Large intestine (tissue), 3 donors: ENCODE measurements at regions not wholly inside any gene's neighbourhood (a gene's known extent, or its start where the extent isn't known, plus 50 kb on each side); places are given as distances from the start of the nearest gene placed in this dataset.
"Not testable (repeated sequence)": the region's sequence is repeated elsewhere in the genome, so short reads cannot be mapped to it uniquely, and the experiment has no call there.

Experiments
- DNase-seq, 2 donors: peaks; one replicate each; pipeline versions ENCODE4 v3.0.0 to v3.0.0-alpha.2; 2013
- H3K27ac ChIP-seq: one replicate; pipeline ENCODE4 v1.5.1; 2013; ENCODE audit warnings: low read length
- H3K27me3 ChIP-seq: 2 replicates; pipeline ENCODE4 v1.6.1; 2013; ENCODE audit warnings: low read length; ENCODE audit not compliant: control insufficient read depth, insufficient read depth
- H3K36me3 ChIP-seq: 2 replicates; pipeline ENCODE4 v1.6.1; 2013; ENCODE audit warnings: low read length; ENCODE audit not compliant: control insufficient read depth, insufficient read depth
- H3K4me1 ChIP-seq: one replicate; pipeline ENCODE4 v1.6.1; 2013; ENCODE audit warnings: low read length; ENCODE audit not compliant: control insufficient read depth, insufficient read depth
- H3K4me3 ChIP-seq: one replicate; pipeline ENCODE4 v1.5.1; 2013; ENCODE audit warnings: low read length
- H3K9me3 ChIP-seq: one replicate; pipeline ENCODE4 v1.6.1; 2013; ENCODE audit warnings: mild to moderate bottlenecking, low read depth, low read length, moderate library complexity; ENCODE audit not compliant: control insufficient read depth
- WGBS: methylation state at CpG from one replicate; pipeline ENCODE4 v1.1.5; 2013; ENCODE audit warnings: low lambda C conversion rate; ENCODE audit not compliant: insufficient coverage; 5-methylcytosine and 5-hydroxymethylcytosine counted together

DNA sequence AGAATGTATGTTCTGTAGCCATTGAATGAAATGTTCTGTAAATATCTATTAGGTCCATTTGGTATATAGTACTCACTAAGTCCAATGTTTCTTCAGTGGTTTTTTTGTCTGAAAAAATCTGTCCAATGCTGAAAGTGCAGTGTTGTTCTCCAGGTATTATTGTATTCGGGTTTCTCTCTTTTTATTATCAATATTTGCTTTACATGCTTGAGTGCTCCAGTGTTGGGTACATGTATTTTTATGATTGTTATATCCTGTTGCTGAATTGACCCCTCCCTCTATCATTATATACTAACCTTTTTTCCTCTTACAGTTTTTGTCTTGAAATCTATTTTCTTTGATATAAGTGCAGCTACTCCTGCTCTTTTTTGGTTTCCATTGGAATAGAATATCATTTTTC, 382.2 kb downstream of the CCER1 start:
- WGBS, result 56% methylated on average over 1 of the region's 1 CpG
- H3K4me1 ChIP-seq, result no peaks in the 10 kb centered on the region
- H3K4me3 ChIP-seq, result no peak overlapping the region

DNA sequence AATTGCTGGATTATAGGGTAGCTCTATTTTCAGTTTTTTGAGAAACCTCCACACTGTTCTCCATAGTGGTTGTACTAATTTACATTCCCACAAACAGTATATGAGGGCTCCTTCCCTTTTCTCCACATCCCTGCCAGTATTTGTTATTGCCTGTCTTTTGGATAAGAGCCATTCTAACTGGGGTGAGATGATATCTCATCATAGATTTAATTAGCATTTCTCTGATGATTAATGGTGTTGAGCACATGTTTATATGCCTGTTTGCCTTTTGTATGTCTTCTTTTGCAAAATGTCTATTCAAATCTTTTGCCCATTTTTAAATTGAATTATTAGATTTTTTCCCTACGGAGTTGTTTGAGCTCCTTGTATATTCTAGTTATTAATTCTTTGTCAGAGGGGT, 385.3 kb downstream of the CCER1 start:
- Histone ChIP-seq H3K27me3 (no peaks in the 10 kb centered on the region), H3K27ac (no peak overlapping the region), H3K4me3 (no peak overlapping the region), H3K9me3 (no peaks in the 10 kb centered on the region), H3K36me3 (no peaks in the 10 kb centered on the region), H3K4me1 (no peaks in the 10 kb centered on the region)
- DNase-seq, result no peak
- WGBS, result 88% methylated on average over 1 of the region's 1 CpG

More for the DNA sequence above, 382.2 kb downstream of the CCER1 start:
- H3K27me3 ChIP-seq, result no peaks in the 10 kb centered on the region
- no peak for DNase-seq
- no peaks in the 10 kb centered on the region for H3K36me3 ChIP-seq
- no peaks in the 10 kb centered on the region for H3K9me3 ChIP-seq
- no peak overlapping the region for H3K27ac ChIP-seq

- H3K4me1 ChIP-seq, result no peaks in the 10 kb centered on the region
- no peak for DNase-seq
- H3K27ac ChIP-seq, result no peak overlapping the region
- no peak overlapping the region for H3K4me3 ChIP-seq
- H3K27me3 ChIP-seq, result no peaks in the 10 kb centered on the region
- no peaks in the 10 kb centered on the region for H3K9me3 ChIP-seq
- H3K36me3 ChIP-seq, result no peaks in the 10 kb centered on the region
These were observed 392.3 kb downstream of the CCER1 start for GRCh38 chr12:90562671-90563070.

GRCh38 chr12:90548595-90548994, 406.4 kb downstream of the CCER1 start:
- Histone ChIP-seq H3K36me3 (no peaks in the 10 kb centered on the region), H3K27ac (no peak overlapping the region), H3K9me3 (no peaks in the 10 kb centered on the region), H3K27me3 (no peaks in the 10 kb centered on the region), H3K4me3 (no peak overlapping the region), H3K4me1 (no peaks in the 10 kb centered on the region)
- DNase-seq, result no peak
- no CpG with 5 or more reads among the region's 1 CpG for WGBS

DNA sequence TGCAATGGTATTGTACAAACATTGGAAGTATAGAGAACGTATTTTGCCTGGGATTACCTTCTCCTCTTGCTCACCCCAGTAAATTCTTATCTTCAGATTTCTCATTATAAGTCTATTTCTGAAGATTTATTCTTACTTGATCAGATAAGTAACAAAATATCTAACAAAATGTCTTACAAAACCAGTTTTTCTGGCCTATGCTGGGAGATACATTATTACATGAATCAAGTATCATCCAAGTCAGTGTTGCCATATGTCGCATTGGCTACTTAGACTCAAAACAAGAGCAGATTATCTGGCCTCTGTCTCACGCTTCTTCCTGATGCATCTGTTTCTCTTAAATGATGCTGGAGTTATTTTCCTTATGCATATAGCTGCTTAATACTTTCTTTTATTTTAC, 408.5 kb downstream of the CCER1 start:
- H3K9me3 ChIP-seq, result no peaks in the 10 kb centered on the region
- no peak overlapping the region for H3K4me3 ChIP-seq
- no peaks in the 10 kb centered on the region for H3K4me1 ChIP-seq
- H3K36me3 ChIP-seq, result no peaks in the 10 kb centered on the region
- no peaks in the 10 kb centered on the region for H3K27me3 ChIP-seq
- WGBS, result 85% methylated on average over 2 of the region's 3 CpGs
- no peak for DNase-seq
- H3K27ac ChIP-seq, result no peak overlapping the region

GRCh38 chr12:90543841-90544240, 411.1 kb downstream of the CCER1 start:
- 81% methylated on average over 3 of the region's 4 CpGs for WGBS

DNA sequence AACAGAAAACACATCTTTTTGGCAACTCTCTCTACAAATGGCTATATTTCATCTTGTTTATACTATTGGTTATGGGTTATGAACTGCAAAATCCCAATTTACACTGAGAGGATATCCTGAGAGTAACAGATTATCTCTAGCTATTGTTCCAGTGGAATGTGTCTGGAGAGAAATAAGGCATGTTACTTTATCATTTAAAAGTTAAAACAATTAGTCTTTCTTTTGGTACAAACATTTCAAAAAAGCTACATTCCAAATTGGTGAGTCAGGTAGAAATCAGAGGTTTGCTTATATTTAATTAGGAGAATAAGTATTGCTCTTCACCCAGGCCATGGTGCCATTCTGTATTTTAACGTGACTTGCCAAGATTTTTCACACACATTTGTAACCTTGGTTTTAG, 411.6 kb downstream of the CCER1 start:
- no peaks in the 10 kb centered on the region for H3K36me3 ChIP-seq
- H3K27ac ChIP-seq, result no peak overlapping the region
- 60% methylated on average over 1 of the region's 1 CpG for WGBS
- H3K27me3 ChIP-seq, result no peaks in the 10 kb centered on the region
- no peak overlapping the region for H3K4me3 ChIP-seq
- no peaks in the 10 kb centered on the region for H3K9me3 ChIP-seq
- no peaks in the 10 kb centered on the region for H3K4me1 ChIP-seq
- DNase-seq, result no peak

More at GRCh38 chr12:90543841-90544240, 411.1 kb downstream of the CCER1 start:
- no peaks in the 10 kb centered on the region for H3K4me1 ChIP-seq
- no peak overlapping the region for H3K4me3 ChIP-seq
- no peaks in the 10 kb centered on the region for H3K9me3 ChIP-seq
- H3K36me3 ChIP-seq, result no peaks in the 10 kb centered on the region
- H3K27ac ChIP-seq, result no peak overlapping the region
- DNase-seq, result no peak
- no peaks in the 10 kb centered on the region for H3K27me3 ChIP-seq

DNA sequence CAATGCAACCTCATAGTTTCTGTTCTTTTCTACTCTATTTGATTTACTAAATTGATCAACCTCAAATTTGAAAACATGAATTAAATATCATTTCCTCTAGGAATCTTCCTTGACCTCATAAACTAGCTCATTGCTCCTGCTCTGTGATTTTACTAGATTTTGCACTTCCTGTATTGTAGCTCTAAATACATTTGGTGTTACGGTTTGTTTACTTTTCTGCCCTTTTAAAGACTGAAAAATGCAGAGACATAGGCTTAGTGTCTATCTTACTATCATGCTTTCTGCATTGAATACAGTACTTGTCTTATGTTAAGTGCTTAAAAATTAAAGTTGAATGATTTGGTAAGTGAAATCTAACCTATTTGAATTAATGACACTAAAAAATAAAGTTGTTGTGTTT, 412.1 kb downstream of the CCER1 start:
- H3K27ac ChIP-seq, DNase-seq: not testable (repeated sequence)
- no CpG with 5 or more reads among the region's 1 CpG for WGBS

DNA sequence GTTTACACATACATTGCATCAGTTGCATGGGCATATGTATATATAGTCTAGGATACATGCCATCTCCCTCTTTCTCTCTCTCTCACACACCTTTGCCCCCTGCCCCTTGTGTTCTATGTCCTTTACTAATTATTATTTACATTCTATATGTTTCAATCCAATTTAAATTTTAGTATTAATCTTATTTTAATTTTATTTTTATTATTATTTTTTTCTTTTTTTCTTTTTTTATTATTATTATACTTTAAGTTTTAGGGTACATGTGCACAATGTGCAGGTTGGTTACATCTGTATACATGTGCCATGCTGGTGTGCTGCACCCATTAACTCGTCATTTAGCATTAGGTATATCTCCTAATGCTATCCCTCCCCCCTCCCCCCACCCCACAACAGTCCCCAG, 421.1 kb downstream of the CCER1 start:
- not testable (repeated sequence) for H3K4me1 ChIP-seq, H3K27me3 ChIP-seq, H3K36me3 ChIP-seq, H3K4me3 ChIP-seq, H3K27ac ChIP-seq, H3K9me3 ChIP-seq, DNase-seq
- no CpG with 5 or more reads among the region's 1 CpG for WGBS

More for the DNA sequence above, 412.1 kb downstream of the CCER1 start:
- H3K4me3 ChIP-seq, H3K36me3 ChIP-seq, H3K9me3 ChIP-seq, H3K27me3 ChIP-seq, H3K4me1 ChIP-seq: not testable (repeated sequence)

DNA sequence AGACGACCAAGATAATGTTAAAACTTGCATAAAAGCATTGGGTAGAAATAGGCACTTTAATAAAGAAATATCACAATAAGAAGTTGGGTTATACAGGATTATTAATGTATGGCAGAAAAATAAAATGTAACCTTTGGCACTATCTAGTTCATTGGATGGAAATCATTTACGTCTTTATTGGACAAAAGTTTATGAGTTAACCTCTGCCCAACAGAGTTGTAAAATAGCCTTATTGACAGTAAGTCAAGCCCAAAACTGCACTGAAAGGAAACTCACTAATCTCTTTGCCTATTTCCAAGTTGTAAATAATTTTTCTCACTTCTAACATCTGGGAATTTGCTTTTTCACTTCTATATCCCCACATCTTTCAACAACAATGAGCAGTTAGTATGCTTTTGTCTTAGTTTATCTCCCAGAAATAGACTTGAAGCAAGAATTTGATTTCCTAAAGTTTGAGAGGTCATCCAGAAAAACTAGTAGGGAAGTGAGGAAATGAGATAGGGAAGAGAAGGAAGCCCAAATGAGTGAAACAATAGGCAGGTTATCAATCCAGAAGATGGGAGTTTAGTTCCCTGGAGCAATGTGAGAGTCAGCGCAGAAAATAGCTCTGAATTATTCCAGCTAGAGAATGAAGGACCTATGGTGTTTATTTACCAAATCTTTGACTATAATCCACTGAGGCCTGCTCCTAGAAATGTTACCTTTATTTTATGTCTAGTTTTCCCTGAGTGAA, 434.8 kb downstream of the CCER1 start:
- WGBS, result 48% methylated on average over 2 of the region's 3 CpGs
- H3K9me3 ChIP-seq, result no peaks in the 10 kb centered on the region
- no peak overlapping the region for H3K27ac ChIP-seq
- H3K4me3 ChIP-seq, result no peak overlapping the region
- no peaks in the 10 kb centered on the region for H3K4me1 ChIP-seq
- no peaks in the 10 kb centered on the region for H3K27me3 ChIP-seq
- no peaks in the 10 kb centered on the region for H3K36me3 ChIP-seq
- DNase-seq, result no peak

- no peak overlapping the region for H3K27ac ChIP-seq
- no peaks in the 10 kb centered on the region for H3K27me3 ChIP-seq
- DNase-seq, result no peak
- no peaks in the 10 kb centered on the region for H3K9me3 ChIP-seq
- no peaks in the 10 kb centered on the region for H3K4me1 ChIP-seq
- no peaks in the 10 kb centered on the region for H3K36me3 ChIP-seq
- H3K4me3 ChIP-seq, result no peak overlapping the region
These were observed 435.7 kb downstream of the CCER1 start for GRCh38 chr12:90519285-90519684.
